Kidney (tissue), 13 donors: ENCODE measurements at regions not wholly inside any gene's neighbourhood (a gene's known extent, or its start where the extent isn't known, plus 50 kb on each side); places are given as distances from the start of the nearest gene placed in this dataset.
A peak's percentile ranks its signal among the peaks of the same experiment; 100 is the strongest.

Experiments
- DNase-seq, 5 donors: peaks; one replicate each; pipeline ENCODE4 v3.0.0-alpha.2; 2013 to 2020
- FAIRE-seq: peaks from 2 replicates; lab custom pipeline; 2012; peaks lifted over from hg19 to GRCh38; lab: Jason Lieb, UNC
- H3K27ac ChIP-seq, 2 donors: one replicate each; pipeline ENCODE4 v1.7.0; 2013; ENCODE audit warnings: low read depth in 2 of 2, low read length in 2 of 2, inconsistent platforms in 1 of 2
- H3K27me3 ChIP-seq: one replicate; pipeline ENCODE4 v1.7.1; 2013; ENCODE audit warnings: low read length, inconsistent platforms; ENCODE audit not compliant: control insufficient read depth, insufficient read depth
- H3K36me3 ChIP-seq, 3 donors: one replicate each; pipeline versions ENCODE4 v1.7.0 to v1.7.1; 2013; ENCODE audit warnings: low read length in 3 of 3, control low read depth in 1 of 3, inconsistent platforms in 1 of 3; ENCODE audit not compliant: insufficient read depth in 3 of 3, control insufficient read depth in 2 of 3
- H3K4me1 ChIP-seq, 3 donors: one replicate each; pipeline versions ENCODE4 v1.7.0 to v1.7.1; 2013; ENCODE audit warnings: low read length in 3 of 3, inconsistent platforms in 1 of 3, low read depth in 1 of 3; ENCODE audit not compliant: control insufficient read depth in 2 of 3, insufficient read depth in 2 of 3
- H3K4me3 ChIP-seq, 3 donors: one replicate each; pipeline versions ENCODE4 v1.7.0 to v1.8.1; 2013; ENCODE audit warnings: low read length in 3 of 3, control low read depth in 1 of 3, inconsistent platforms in 1 of 3
- H3K9ac ChIP-seq, 3 donors: one replicate each; pipeline versions ENCODE4 v1.7.0 to v1.7.1; 2013; ENCODE audit warnings: low read length in 3 of 3, control low read depth in 1 of 3, inconsistent platforms in 1 of 3
- H3K9me3 ChIP-seq, 3 donors: one replicate each; pipeline versions ENCODE4 v1.7.0 to v1.7.1; 2013; ENCODE audit warnings: low read length in 3 of 3, control low read depth in 1 of 3, inconsistent platforms in 1 of 3; ENCODE audit not compliant: control insufficient read depth in 2 of 3, insufficient read depth in 1 of 3
- CTCF ChIP-seq: IDR thresholded peaks from 3 replicates; pipeline ENCODE4 v1.5.1; 2012; ENCODE audit warnings: mild to moderate bottlenecking, moderate library complexity, borderline replicate concordance; ENCODE audit not compliant: insufficient read depth; ENCODE audit errors: extremely low read depth
- intact Hi-C: fragments of 100-400 bp; cut with DNase I; formaldehyde crosslinking; loops from one replicate; pipeline ENCODE4 v1.11.1; 2022
- donor health status: control.
- donor health status: control.
- donor health status: control.
- donor health status: control.
- donor health status: control.
- donor health status: DM: yes; HTN: yes; CAD: no.
- donor health status: Normal renal cell carcinoma (clear cell type).

GRCh38 chr2:102951249-102951648, 189.4 kb downstream of the TMEM182 start:
- no peaks in the 10 kb centered on the region for H3K9me3 ChIP-seq
- no peak for DNase-seq
- no peak overlapping the region for H3K4me3 ChIP-seq
- TF ChIP-seq CTCF: no peak
- H3K36me3 ChIP-seq: no peaks in the 10 kb centered on the region
- H3K27me3 ChIP-seq: no peaks in the 10 kb centered on the region
- no peaks in the 10 kb centered on the region for H3K4me1 ChIP-seq
- no peak overlapping the region for H3K9ac ChIP-seq
- intact Hi-C loops: no loop called here
- no peak for FAIRE-seq
- H3K27ac ChIP-seq: no peak overlapping the region

- Histone ChIP-seq H3K36me3 (no peaks in the 10 kb centered on the region), H3K4me3 (no peak overlapping the region), H3K4me1 (no peaks in the 10 kb centered on the region), H3K9me3 (no peaks in the 10 kb centered on the region), H3K27ac (no peak overlapping the region), H3K9ac (no peak overlapping the region), H3K27me3 (no peaks in the 10 kb centered on the region)
- DNase-seq: no peak
- FAIRE-seq: no peak
- intact Hi-C loops: no loop called here
- no peak for TF ChIP-seq CTCF
Observed at GRCh38 chr2:102967451-102967850, 205.6 kb downstream of the TMEM182 start.

GRCh38 chr2:102968375-102968774, 206.5 kb downstream of the TMEM182 start:
- no peak overlapping the region for H3K4me3 ChIP-seq
- no peaks in the 10 kb centered on the region for H3K9me3 ChIP-seq
- no peak for FAIRE-seq
- H3K4me1 ChIP-seq: no peaks in the 10 kb centered on the region
- H3K27me3 ChIP-seq: no peaks in the 10 kb centered on the region
- H3K9ac ChIP-seq: no peak overlapping the region
- no peak overlapping the region for H3K27ac ChIP-seq
- TF ChIP-seq CTCF: no peak
- DNase-seq: no peak
- intact Hi-C loops: no loop called here
- H3K36me3 ChIP-seq: no peaks in the 10 kb centered on the region

- FAIRE-seq (no peak), DNase-seq (peak in 2 of 5 donors; percentile 2 to 21)
- Histone ChIP-seq H3K9me3 (no peaks in the 10 kb centered on the region), H3K4me3 (no peak overlapping the region), H3K27ac (no peak overlapping the region), H3K4me1 (no peaks in the 10 kb centered on the region), H3K27me3 (no peaks in the 10 kb centered on the region), H3K36me3 (no peaks in the 10 kb centered on the region), H3K9ac (no peak overlapping the region)
- TF ChIP-seq CTCF: no peak
- intact Hi-C loops: no loop called here
Observed at GRCh38 chr2:102971701-102972100, 209.9 kb downstream of the TMEM182 start.
